WTC11 (cell line): ENCODE measurements at regions not wholly inside any gene's neighbourhood (a gene's known extent, or its start where the extent isn't known, plus 50 kb on each side); places are given as distances from the start of the nearest gene placed in this dataset.

Experiments used
- ATAC-seq: fragments of 200-7000 bp; cut with Tn5 transposase; 2 replicates; pipeline ENCODE4 v1.10.0; 2021; ENCODE audit warnings: mild to moderate bottlenecking, moderate library complexity
- CTCF ChIA-PET: fragments of 300-600 bp; sonication (Branson Sonifier 250); formaldehyde crosslinking; loops from one replicate; lab custom pipeline; 2021; ENCODE audit warnings: antibody characterized with exemption; lab: Charles Lee
- POLR2A ChIA-PET: fragments of 350-600 bp; sonication (Branson Sonifier 250); formaldehyde crosslinking; loops from one replicate; lab custom pipeline; 2021; ENCODE audit warnings: antibody characterized with exemption; lab: Charles Lee
- DNase-seq: peaks from one replicate; pipeline ENCODE4 v3.0.0; 2021; ENCODE audit warnings: low spot score
- H3K27ac Mint-ChIP-seq: 2 replicates; pipeline ENCODE4 v1.8.0; 2021; ENCODE audit warnings: mixed read lengths
- H3K27me3 Mint-ChIP-seq: 2 replicates; pipeline ENCODE4 v1.8.0; 2021; ENCODE audit warnings: low read depth, mild to moderate bottlenecking, moderate library complexity, mixed read lengths
- H3K36me3 Mint-ChIP-seq: 2 replicates; pipeline ENCODE4 v1.8.0; 2021; ENCODE audit warnings: mixed read lengths
- H3K4me1 Mint-ChIP-seq: 2 replicates; pipeline ENCODE4 v1.8.0; 2022; ENCODE audit warnings: mixed read lengths
- H3K4me3 Mint-ChIP-seq: 2 replicates; pipeline ENCODE4 v1.8.0; 2021; ENCODE audit warnings: mild to moderate bottlenecking, moderate library complexity, mixed read lengths
- H3K9me3 Mint-ChIP-seq: 2 replicates; pipeline ENCODE4 v1.8.0; 2021; ENCODE audit warnings: mixed read lengths
- ATF3 ChIP-seq: sonication (generic); formaldehyde crosslinking; conservative IDR thresholded peaks from 2 replicates; pipeline ENCODE4 v1.8.1; 2022; ENCODE audit warnings: mild to moderate bottlenecking, missing genetic modification reagents
- ATF6 ChIP-seq: sonication (generic); formaldehyde crosslinking; IDR thresholded peaks from 2 replicates; pipeline ENCODE4 v1.8.1; 2023; ENCODE audit warnings: mild to moderate bottlenecking, missing genetic modification reagents
- CBFB ChIP-seq: sonication (generic); formaldehyde crosslinking; IDR thresholded peaks from 2 replicates; pipeline ENCODE4 v1.8.1; 2022; ENCODE audit warnings: mild to moderate bottlenecking, low read depth, missing genetic modification reagents
- EMX1 ChIP-seq: fragments of 250-450 bp; sonication (Bioruptor Pico); IDR thresholded peaks from 2 replicates; pipeline ENCODE4 v1.8.0; 2021; ENCODE audit warnings: mild to moderate bottlenecking
- IRF1 ChIP-seq: sonication (generic); formaldehyde crosslinking; IDR thresholded peaks from 2 replicates; pipeline ENCODE4 v1.8.0; 2023; ENCODE audit warnings: missing genetic modification reagents
- KAT7 ChIP-seq: sonication (generic); formaldehyde crosslinking; IDR thresholded peaks from 2 replicates; pipeline ENCODE4 v1.8.1; 2023; ENCODE audit warnings: missing genetic modification reagents, mild to moderate bottlenecking, borderline replicate concordance
- MXD4 ChIP-seq: fragments of 250-450 bp; sonication (Bioruptor Pico); IDR thresholded peaks from 2 replicates; pipeline ENCODE4 v1.8.0; 2021; ENCODE audit warnings: mild to moderate bottlenecking, moderate library complexity, borderline replicate concordance
- NR1H2 ChIP-seq: sonication (generic); formaldehyde crosslinking; IDR thresholded peaks from 2 replicates; pipeline ENCODE4 v1.9.0; 2021; ENCODE audit warnings: mild to moderate bottlenecking, moderate library complexity, missing genetic modification reagents
- PRDM15 ChIP-seq: sonication (generic); formaldehyde crosslinking; IDR thresholded peaks from 2 replicates; pipeline ENCODE4 v1.8.0; 2022; ENCODE audit warnings: missing genetic modification reagents
- PRRX2 ChIP-seq: fragments of 250-450 bp; sonication (Bioruptor Pico); IDR thresholded peaks from 2 replicates; pipeline ENCODE4 v1.8.0; 2021; ENCODE audit warnings: mild to moderate bottlenecking
- SOX15 ChIP-seq: fragments of 250-450 bp; sonication (Bioruptor Pico); IDR thresholded peaks from 2 replicates; pipeline ENCODE4 v1.9.0; 2021; ENCODE audit warnings: mild to moderate bottlenecking
- SP1 ChIP-seq: sonication (generic); formaldehyde crosslinking; conservative IDR thresholded peaks from 2 replicates; pipeline ENCODE4 v1.8.1; 2022; ENCODE audit warnings: missing genetic modification reagents
- TEAD4 ChIP-seq: sonication (generic); formaldehyde crosslinking; IDR thresholded peaks from 2 replicates; pipeline ENCODE4 v1.8.0; 2022; ENCODE audit warnings: mild to moderate bottlenecking, missing genetic modification reagents
- ZNF219 ChIP-seq: sonication (generic); formaldehyde crosslinking; IDR thresholded peaks from 2 replicates; pipeline ENCODE4 v1.8.0; 2023; ENCODE audit warnings: missing genetic modification reagents, mild to moderate bottlenecking, borderline replicate concordance
- ZNF263 ChIP-seq: sonication (generic); formaldehyde crosslinking; IDR thresholded peaks from 2 replicates; pipeline ENCODE4 v1.8.1; 2022; ENCODE audit warnings: low read depth, mild to moderate bottlenecking, moderate library complexity, missing genetic modification reagents
- ZNF396 ChIP-seq: fragments of 250-450 bp; sonication (Bioruptor Pico); IDR thresholded peaks from 2 replicates; pipeline ENCODE4 v1.8.0; 2021; ENCODE audit warnings: mild to moderate bottlenecking, moderate library complexity, borderline replicate concordance
- ZNF425 ChIP-seq: fragments of 250-450 bp; sonication (Bioruptor Pico); conservative IDR thresholded peaks from 2 replicates; pipeline ENCODE4 v1.9.0; 2021; ENCODE audit warnings: mild to moderate bottlenecking
- ZNF512 ChIP-seq: sonication (generic); formaldehyde crosslinking; IDR thresholded peaks from 2 replicates; pipeline ENCODE4 v1.8.1; 2022; ENCODE audit warnings: missing genetic modification reagents, borderline replicate concordance
- TF ChIP-seq, protein P1 (sequence below): fragments of 250-450 bp; sonication (Bioruptor Pico); IDR thresholded peaks from 2 replicates; pipeline ENCODE4 v1.9.0; 2021; ENCODE audit warnings: moderate library complexity, mild to moderate bottlenecking, inconsistent platforms, borderline replicate concordance

DNA sequence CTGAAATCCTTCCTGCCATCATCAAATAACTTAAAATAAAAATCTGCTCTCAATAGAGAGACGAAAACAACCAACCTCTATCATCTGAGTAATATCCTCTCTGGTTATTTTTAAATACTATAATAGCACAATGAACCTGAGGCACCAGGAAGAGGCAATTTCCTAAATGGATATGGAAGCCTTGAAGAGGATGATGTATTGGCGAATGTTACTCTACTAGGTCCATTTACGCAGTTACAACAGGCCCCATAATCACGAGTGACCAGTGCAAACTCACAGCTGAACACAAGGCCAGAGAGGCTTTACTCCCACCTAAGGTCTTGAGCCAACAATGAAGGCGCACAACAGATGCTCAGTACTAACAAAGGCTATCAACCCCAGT is 678.8 kb upstream of the NR3C2 start (continued):
- TF ChIP-seq ZNF512 (CRISPR knock-in tag) (no peak), TEAD4 (CRISPR knock-in tag) (no peak), ZNF219 (CRISPR knock-in tag) (no peak), PRDM15 (CRISPR knock-in tag) (no peak), ATF6 (no peak), SP1 (no peak), MXD4 (CRISPR knock-in tag) (no peak), NR1H2 (CRISPR knock-in tag) (no peak), ZNF263 (CRISPR knock-in tag) (no peak)
- TF ChIP-seq, protein P1, sequence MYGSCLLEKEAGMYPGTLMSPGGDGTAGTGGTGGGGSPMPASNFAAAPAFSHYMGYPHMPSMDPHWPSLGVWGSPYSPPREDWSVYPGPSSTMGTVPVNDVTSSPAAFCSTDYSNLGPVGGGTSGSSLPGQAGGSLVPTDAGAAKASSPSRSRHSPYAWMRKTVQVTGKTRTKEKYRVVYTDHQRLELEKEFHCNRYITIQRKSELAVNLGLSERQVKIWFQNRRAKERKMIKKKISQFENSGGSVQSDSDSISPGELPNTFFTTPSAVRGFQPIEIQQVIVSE, result no peak

- ChIA-PET POLR2A (no interaction called here), CTCF (no interaction called here)
- Mint-ChIP-seq H3K27me3 (no peaks in the 10 kb centered on the region), H3K4me3 (no peak overlapping the region), H3K27ac (no peak overlapping the region), H3K9me3 (no peaks in the 10 kb centered on the region), H3K4me1 (peaks cover 4% of the 10 kb centered on the region), H3K36me3 (no peaks in the 10 kb centered on the region)
- TF ChIP-seq IRF1 (CRISPR knock-in tag) (no peak), SOX15 (CRISPR knock-in tag) (no peak)
- TF ChIP-seq, protein P1, result no peak
- no peak for ATAC-seq
- DNase-seq, result no peak
Observed at GRCh38 chr4:149120331-149121022, 678.3 kb upstream of the NR3C2 start.

GRCh38 chr4:149116806-149117205 is 674.6 kb upstream of the NR3C2 start:
- no peaks in the 10 kb centered on the region for H3K36me3 Mint-ChIP-seq
- DNase-seq (no peak), ATAC-seq (no peak)
- H3K27ac Mint-ChIP-seq, result no peak overlapping the region
- peaks cover 4% of the 10 kb centered on the region for H3K4me1 Mint-ChIP-seq
- H3K27me3 Mint-ChIP-seq, result no peaks in the 10 kb centered on the region
- ChIA-PET POLR2A (no interaction called here), CTCF (no interaction called here)
- H3K9me3 Mint-ChIP-seq, result no peaks in the 10 kb centered on the region
- no peak overlapping the region for H3K4me3 Mint-ChIP-seq
- TF ChIP-seq CBFB (CRISPR knock-in tag), result no peak
- TF ChIP-seq KAT7, result no peak
- no peak for TF ChIP-seq EMX1 (CRISPR knock-in tag)
- TF ChIP-seq ATF3 (CRISPR knock-in tag), result no peak
- no peak for TF ChIP-seq ZNF425
- no peak for TF ChIP-seq PRRX2 (CRISPR knock-in tag)
- no peak for TF ChIP-seq ZNF396 (CRISPR knock-in tag)
- TF ChIP-seq MXD4 (CRISPR knock-in tag), result no peak
